DND-41 (cell line): ENCODE measurements at regions not wholly inside any gene's neighbourhood (a gene's known extent, or its start where the extent isn't known, plus 50 kb on each side); places are given as distances from the start of the nearest gene placed in this dataset.

Experiments used
- ATAC-seq: fragments of 200-7000 bp; cut with Tn5 transposase; 3 replicates; pipeline ENCODE4 v1.9.1; 2021; ENCODE audit warnings: low read depth; ENCODE audit not compliant: insufficient read depth
- DNase-seq: peaks from one replicate; pipeline ENCODE4 v3.0.0-alpha.2; 2020
- H2AFZ ChIP-seq: 2 replicates; pipeline ENCODE4 v1.6.0; 2012; ENCODE audit warnings: low read depth, low read length
- H3K27ac ChIP-seq: 2 replicates; pipeline ENCODE4 v1.5.1; 2012; ENCODE audit warnings: low read length, inconsistent platforms
- H3K27me3 ChIP-seq: fragments of 200-600 bp; sonication (generic); 2 replicates; pipeline ENCODE4 v1.6.0; 2012; ENCODE audit warnings: low read length, mild to moderate bottlenecking, inconsistent platforms; ENCODE audit not compliant: insufficient read depth, poor library complexity
- H3K36me3 ChIP-seq: 2 replicates; pipeline ENCODE4 v1.5.1; 2012; ENCODE audit warnings: low read length, inconsistent platforms; ENCODE audit not compliant: insufficient read depth
- H3K4me1 ChIP-seq: 2 replicates; pipeline ENCODE4 v1.5.1; 2012; ENCODE audit warnings: mild to moderate bottlenecking, low read length; ENCODE audit not compliant: insufficient read depth
- H3K4me2 ChIP-seq: 2 replicates; pipeline ENCODE4 v1.6.0; 2012; ENCODE audit warnings: mild to moderate bottlenecking, moderate library complexity, low read length, inconsistent platforms; ENCODE audit not compliant: insufficient read depth
- H3K4me3 ChIP-seq, 2 experiments: fragments of 200-600 bp in 1 of 2; shearing (Covaris generic) in 1 of 2; 2 replicates each; pipeline ENCODE4 v1.5.1; 2012 to 2016; ENCODE audit warnings: inconsistent platforms in 2 of 2, low read length in 2 of 2, mild to moderate bottlenecking in 2 of 2, low read depth in 1 of 2, moderate library complexity in 1 of 2
- H3K79me2 ChIP-seq: 2 replicates; pipeline ENCODE4 v1.6.0; 2012; ENCODE audit warnings: low read length, inconsistent platforms; ENCODE audit not compliant: insufficient read depth
- H3K9ac ChIP-seq: 2 replicates; pipeline ENCODE4 v1.6.0; 2012; ENCODE audit warnings: low read depth, mild to moderate bottlenecking, inconsistent platforms, low read length, moderate library complexity
- H3K9me3 ChIP-seq: 2 replicates; pipeline ENCODE4 v1.5.1; 2012; ENCODE audit warnings: low read length, moderate library complexity, mild to moderate bottlenecking, inconsistent platforms; ENCODE audit not compliant: insufficient read depth, severe bottlenecking
- H4K20me1 ChIP-seq: 2 replicates; pipeline ENCODE4 v1.6.0; 2012; ENCODE audit warnings: low read length; ENCODE audit not compliant: insufficient read depth
- EZH2 ChIP-seq: IDR thresholded peaks from 3 replicates; pipeline ENCODE4 v1.6.1; 2012; ENCODE audit warnings: borderline replicate concordance, low read depth, mild to moderate bottlenecking, moderate library complexity, low read length, inconsistent platforms; ENCODE audit not compliant: severe bottlenecking
- TF ChIP-seq, protein P1 (sequence below): IDR thresholded peaks from 2 replicates; pipeline ENCODE4 v1.5.1; 2012; ENCODE audit warnings: borderline replicate concordance, low read length, moderate library complexity, mild to moderate bottlenecking; ENCODE audit not compliant: poor library complexity, severe bottlenecking; ENCODE audit errors: extremely low read depth

DNA sequence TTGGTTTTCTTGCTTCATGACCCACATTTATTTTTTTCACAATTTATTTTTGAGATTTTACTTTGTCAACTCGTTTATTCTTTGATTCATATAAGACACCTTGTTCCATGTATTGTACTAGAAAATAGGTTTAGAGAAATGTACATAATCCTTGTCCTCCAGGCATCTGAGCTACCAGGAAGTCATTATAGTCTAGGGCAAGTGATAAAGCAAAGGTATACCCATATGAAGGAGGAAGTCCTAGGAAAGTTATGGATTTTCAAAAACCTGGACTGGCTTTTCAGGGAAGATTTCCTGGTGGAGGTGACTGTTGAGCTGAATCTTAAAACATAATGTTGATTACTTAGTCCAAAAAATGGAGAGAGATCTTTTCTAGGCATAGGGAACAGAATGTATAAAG lies 98.8 kb upstream of the SHISA6 start:
- H4K20me1 ChIP-seq = no peaks in the 10 kb centered on the region
- no peaks in the 10 kb centered on the region for H3K9me3 ChIP-seq
- no peak for ATAC-seq
- H3K79me2 ChIP-seq = no peaks in the 10 kb centered on the region
- peaks cover 3% of the 10 kb centered on the region for H3K27me3 ChIP-seq
- H3K4me2 ChIP-seq = no peak overlapping the region
- no peak overlapping the region for H3K4me3 ChIP-seq
- H2AFZ ChIP-seq = no peak overlapping the region
- no peak for DNase-seq
- no peak for TF ChIP-seq EZH2
- TF ChIP-seq, protein P1, sequence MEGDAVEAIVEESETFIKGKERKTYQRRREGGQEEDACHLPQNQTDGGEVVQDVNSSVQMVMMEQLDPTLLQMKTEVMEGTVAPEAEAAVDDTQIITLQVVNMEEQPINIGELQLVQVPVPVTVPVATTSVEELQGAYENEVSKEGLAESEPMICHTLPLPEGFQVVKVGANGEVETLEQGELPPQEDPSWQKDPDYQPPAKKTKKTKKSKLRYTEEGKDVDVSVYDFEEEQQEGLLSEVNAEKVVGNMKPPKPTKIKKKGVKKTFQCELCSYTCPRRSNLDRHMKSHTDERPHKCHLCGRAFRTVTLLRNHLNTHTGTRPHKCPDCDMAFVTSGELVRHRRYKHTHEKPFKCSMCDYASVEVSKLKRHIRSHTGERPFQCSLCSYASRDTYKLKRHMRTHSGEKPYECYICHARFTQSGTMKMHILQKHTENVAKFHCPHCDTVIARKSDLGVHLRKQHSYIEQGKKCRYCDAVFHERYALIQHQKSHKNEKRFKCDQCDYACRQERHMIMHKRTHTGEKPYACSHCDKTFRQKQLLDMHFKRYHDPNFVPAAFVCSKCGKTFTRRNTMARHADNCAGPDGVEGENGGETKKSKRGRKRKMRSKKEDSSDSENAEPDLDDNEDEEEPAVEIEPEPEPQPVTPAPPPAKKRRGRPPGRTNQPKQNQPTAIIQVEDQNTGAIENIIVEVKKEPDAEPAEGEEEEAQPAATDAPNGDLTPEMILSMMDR = no peak
- no peaks in the 10 kb centered on the region for H3K36me3 ChIP-seq
- H3K4me1 ChIP-seq = no peaks in the 10 kb centered on the region
- H3K27ac ChIP-seq = no peak overlapping the region
- H3K9ac ChIP-seq = no peak overlapping the region

DNA sequence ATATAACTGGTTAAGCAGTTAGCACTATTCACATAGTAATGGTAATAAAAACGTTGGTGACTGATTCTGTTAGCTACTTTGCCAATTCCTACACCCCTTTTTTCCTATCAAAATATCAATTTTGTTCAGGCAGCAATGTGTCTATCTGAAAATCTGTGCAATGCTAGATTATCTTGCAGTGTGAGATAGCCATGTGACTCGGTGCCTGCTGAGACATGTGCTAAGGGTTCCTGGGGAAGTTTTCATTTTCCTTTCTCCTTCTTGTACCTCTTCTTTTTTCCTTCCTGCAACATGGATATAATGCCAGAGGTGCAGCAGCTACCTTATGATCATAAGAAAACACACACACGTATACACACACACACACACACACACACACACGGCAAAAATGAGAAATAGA lies 100.5 kb upstream of the SHISA6 start:
- ATAC-seq (no peak), DNase-seq (no peak)
- peaks cover 3% of the 10 kb centered on the region for H3K27me3 ChIP-seq
- H3K27ac ChIP-seq = no peak overlapping the region
- H3K9me3 ChIP-seq = no peaks in the 10 kb centered on the region
- no peak overlapping the region for H2AFZ ChIP-seq
- H3K9ac ChIP-seq = no peak overlapping the region
- no peak for TF ChIP-seq EZH2
- TF ChIP-seq, protein P1 = no peak
- no peak overlapping the region for H3K4me3 ChIP-seq
- H3K4me2 ChIP-seq = no peak overlapping the region
- H4K20me1 ChIP-seq = no peaks in the 10 kb centered on the region
- H3K4me1 ChIP-seq = no peaks in the 10 kb centered on the region
- no peaks in the 10 kb centered on the region for H3K79me2 ChIP-seq
- H3K36me3 ChIP-seq = no peaks in the 10 kb centered on the region

DNA sequence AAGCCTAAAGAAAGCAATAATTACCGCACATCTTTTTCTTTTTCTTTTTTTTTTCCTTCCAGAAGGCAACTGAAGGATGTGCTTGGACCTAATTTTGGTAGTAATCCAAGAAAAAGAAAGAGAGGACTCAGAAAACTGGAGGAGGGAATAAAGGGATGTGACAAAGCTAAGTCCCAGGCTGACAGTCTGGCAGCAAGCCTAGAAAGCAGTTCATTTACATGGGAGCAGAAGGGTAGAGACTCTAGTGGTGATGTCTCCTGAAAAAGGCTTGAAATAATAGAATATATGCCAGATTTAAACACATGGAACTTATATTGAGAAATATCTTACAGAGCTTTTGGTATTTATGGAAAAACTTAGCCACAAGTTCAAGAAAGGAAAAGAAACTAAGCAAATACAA lies 101.0 kb upstream of the SHISA6 start:
- ATAC-seq = no peak

More for the DNA sequence above, 101.0 kb upstream of the SHISA6 start:
- Histone ChIP-seq H3K27me3 (peaks cover 3% of the 10 kb centered on the region), H3K9ac (no peak overlapping the region), H3K4me2 (no peak overlapping the region), H3K36me3 (no peaks in the 10 kb centered on the region), H3K79me2 (no peaks in the 10 kb centered on the region), H4K20me1 (no peaks in the 10 kb centered on the region), H2AFZ (no peak overlapping the region), H3K27ac (no peak overlapping the region), H3K9me3 (no peaks in the 10 kb centered on the region), H3K4me1 (no peaks in the 10 kb centered on the region), H3K4me3 (no peak overlapping the region)
- DNase-seq = no peak
- TF ChIP-seq, protein P1 = no peak
- TF ChIP-seq EZH2 = no peak
